Spleen (tissue), 7 donors: ENCODE measurements at regions not wholly inside any gene's neighbourhood (a gene's known extent, or its start where the extent isn't known, plus 50 kb on each side); places are given as distances from the start of the nearest gene placed in this dataset.

Experiments used
- CTCF ChIP-seq, 11 experiments: fragments of 200-600 bp in 7 of 11; fragments of 450-650 bp in 4 of 11; sonication (generic) in 4 of 11; IDR thresholded peaks in 8 of 11; conservative IDR thresholded peaks in 3 of 11; 1 replicate in 7 of 11; 2 replicates in 4 of 11; pipeline versions ENCODE4 v1.4.0 to v1.8.0; 2016 to 2021; ENCODE audit warnings: antibody characterized with exemption in 11 of 11, inconsistent platforms in 4 of 11, mild to moderate bottlenecking in 1 of 11
- POLR2A ChIP-seq, 3 donors: fragments of 450-650 bp; IDR thresholded peaks; one replicate each; pipeline ENCODE4 v1.5.1; 2017; ENCODE audit warnings: antibody characterized with exemption in 3 of 3, mild to moderate bottlenecking in 1 of 3
- donor health status: DM: no; HTN: no; CAD: no; lungs with moderate emphysema.
- donor health status: DM: no; HTN: no; CAD: no.
- donor health status: DM: no; HTN: no; CAD: no.

- TF ChIP-seq CTCF (IDR thresholded peaks at IDR 0.05 in 8 of 11, conservative IDR thresholded peaks at IDR 0.05 in 3 of 11) (no peak), POLR2A (IDR thresholded peaks at IDR 0.05) (no peak)
Measured at GRCh38 chr7:18165166-18165565, 137.5 kb upstream of the PRPS1L1 start.
